A204.1 (cell line): ENCODE measurements at regions not wholly inside any gene's neighbourhood (a gene's known extent, or its start where the extent isn't known, plus 50 kb on each side); places are given as distances from the start of the nearest gene placed in this dataset.

Source experiments
- FAIRE-seq: peaks from 2 replicates; lab custom pipeline; 2012; peaks lifted over from hg19 to GRCh38; lab: Jason Lieb, UNC

- no peak for FAIRE-seq
Observed at GRCh38 chr18:64295839-64296238, 147.0 kb upstream of the LINC00305 start.

GRCh38 chr18:64294967-64295366 lies 146.1 kb upstream of the LINC00305 start:
- FAIRE-seq = no peak

GRCh38 chr18:64288432-64288831 lies 139.5 kb upstream of the LINC00305 start:
- FAIRE-seq = no peak

GRCh38 chr18:64287926-64288325 lies 139.0 kb upstream of the LINC00305 start:
- FAIRE-seq = no peak

GRCh38 chr18:64283059-64283458 lies 134.2 kb upstream of the LINC00305 start:
- no peak for FAIRE-seq

- no peak for FAIRE-seq
Observed at GRCh38 chr18:64278026-64278425, 129.1 kb upstream of the LINC00305 start.

GRCh38 chr18:64276311-64277090 lies 127.6 kb upstream of the LINC00305 start:
- no peak for FAIRE-seq

GRCh38 chr18:64275593-64276300 lies 126.9 kb upstream of the LINC00305 start:
- no peak for FAIRE-seq

- no peak for FAIRE-seq
Observed at GRCh38 chr18:64273724-64274123, 124.8 kb upstream of the LINC00305 start.

GRCh38 chr18:64271975-64272659 lies 123.2 kb upstream of the LINC00305 start:
- FAIRE-seq = no peak

- no peak for FAIRE-seq
Observed at GRCh38 chr18:64271246-64271645, 122.4 kb upstream of the LINC00305 start.

GRCh38 chr18:64270608-64271007 lies 121.7 kb upstream of the LINC00305 start:
- no peak for FAIRE-seq

- FAIRE-seq = no peak
Observed at GRCh38 chr18:64270121-64270520, 121.2 kb upstream of the LINC00305 start.

GRCh38 chr18:64264171-64264570 lies 115.3 kb upstream of the LINC00305 start:
- FAIRE-seq = no peak

GRCh38 chr18:64260810-64261209 lies 111.9 kb upstream of the LINC00305 start:
- FAIRE-seq = no peak

GRCh38 chr18:64259871-64260270 lies 111.0 kb upstream of the LINC00305 start:
- FAIRE-seq = no peak

- FAIRE-seq = no peak
Observed at GRCh38 chr18:64258111-64258650, 109.3 kb upstream of the LINC00305 start.

- FAIRE-seq = no peak
Observed at GRCh38 chr18:64254399-64255093, 105.7 kb upstream of the LINC00305 start.

GRCh38 chr18:64253873-64254272 lies 105.0 kb upstream of the LINC00305 start:
- FAIRE-seq = no peak

GRCh38 chr18:64253222-64253621 lies 104.3 kb upstream of the LINC00305 start:
- no peak for FAIRE-seq

- no peak for FAIRE-seq
Observed at GRCh38 chr18:64248836-64249235, 99.9 kb upstream of the LINC00305 start.
